Tibial nerve (tissue), 4 donors: ENCODE measurements at regions not wholly inside any gene's neighbourhood (a gene's known extent, or its start where the extent isn't known, plus 50 kb on each side); places are given as distances from the start of the nearest gene placed in this dataset.

Source experiments
- DNase-seq, 2 donors: peaks; one replicate each; pipeline ENCODE4 v3.0.0-alpha.2; 2019; ENCODE audit warnings: low spot score in 2 of 2
- H3K27ac ChIP-seq, 4 donors: fragments of 200-600 bp; sonication (generic) in 3 of 4; one replicate each; pipeline ENCODE4 v1.5.1; 2017 to 2019; ENCODE audit warnings: mild to moderate bottlenecking in 1 of 4
- H3K27me3 ChIP-seq, 2 donors: fragments of 200-600 bp; sonication (generic) in 1 of 2; one replicate each; pipeline versions ENCODE4 v1.5.1 to v1.6.0; 2017 to 2019
- H3K36me3 ChIP-seq, 3 donors: fragments of 200-600 bp; sonication (generic); one replicate each; pipeline ENCODE4 v1.5.1; 2018 to 2019
- H3K4me1 ChIP-seq, 4 donors: fragments of 200-600 bp; sonication (generic) in 3 of 4; one replicate each; pipeline ENCODE4 v1.5.1; 2017 to 2019
- H3K4me3 ChIP-seq, 4 donors: fragments of 200-600 bp; sonication (generic) in 3 of 4; one replicate each; pipeline ENCODE4 v1.5.1; 2017 to 2019; ENCODE audit warnings: mild to moderate bottlenecking in 1 of 4, moderate library complexity in 1 of 4
- H3K9me3 ChIP-seq, 4 donors: fragments of 200-600 bp; sonication (generic) in 3 of 4; one replicate each; pipeline ENCODE4 v1.5.1; 2017 to 2019
- EP300 ChIP-seq, 2 donors: sonication (generic); formaldehyde crosslinking; IDR thresholded peaks; one replicate each; pipeline ENCODE4 v1.6.1; 2017; ENCODE audit warnings: antibody characterized with exemption in 2 of 2, mild to moderate bottlenecking in 1 of 2
- POLR2A ChIP-seq, 2 donors: fragments of 450-650 bp; IDR thresholded peaks; one replicate each; pipeline ENCODE4 v1.6.1; 2017; ENCODE audit warnings: antibody characterized with exemption in 2 of 2, mild to moderate bottlenecking in 2 of 2, moderate library complexity in 2 of 2
- WGBS, 2 donors: methylation state at CpG; one replicate each; pipeline ENCODE4 v1.1.5; 2018; 5-methylcytosine and 5-hydroxymethylcytosine counted together
- TF ChIP-seq, protein P1 (sequence below), 5 experiments: fragments of 200-600 bp in 3 of 5; fragments of 450-650 bp in 2 of 5; sonication (generic) in 3 of 5; IDR thresholded peaks; one replicate each; pipeline ENCODE4 v1.5.1; 2016 to 2019; ENCODE audit warnings: antibody characterized with exemption in 5 of 5, mild to moderate bottlenecking in 3 of 5, moderate library complexity in 2 of 5

DNA sequence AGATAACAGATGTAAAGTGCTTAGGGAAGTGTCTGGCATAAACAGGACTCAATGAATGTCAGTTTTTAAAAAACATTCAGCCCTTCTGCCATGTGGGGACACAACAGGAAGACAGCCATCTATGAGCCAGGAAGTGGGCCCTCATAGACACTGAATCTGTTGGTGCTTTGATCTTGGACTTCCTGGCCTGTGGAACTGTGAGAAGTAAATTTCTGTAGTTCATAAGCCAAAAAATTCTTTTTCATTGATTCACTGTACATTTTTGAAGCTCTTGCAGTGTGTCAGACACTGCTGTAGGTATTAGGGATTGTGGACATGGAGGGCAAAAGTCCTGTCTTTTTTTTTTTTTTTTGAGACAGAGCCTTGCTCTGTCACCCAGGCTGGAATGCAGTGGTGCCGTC lies 188.6 kb downstream of the HIPK3 start:
- H3K36me3 ChIP-seq: no peaks in the 10 kb centered on the region
- H3K9me3 ChIP-seq: no peaks in the 10 kb centered on the region
- no peaks in the 10 kb centered on the region for H3K27me3 ChIP-seq
- H3K4me1 ChIP-seq: peaks cover 0 to 5% (median 0%) of the 10 kb centered on the region in 4 donors
- no peak for DNase-seq
- H3K27ac ChIP-seq: no peak overlapping the region
- no peak overlapping the region for H3K4me3 ChIP-seq
- TF ChIP-seq EP300 (IDR thresholded peaks at IDR 0.05): no peak
- no peak for TF ChIP-seq POLR2A (IDR thresholded peaks at IDR 0.05)
- TF ChIP-seq, protein P1, sequence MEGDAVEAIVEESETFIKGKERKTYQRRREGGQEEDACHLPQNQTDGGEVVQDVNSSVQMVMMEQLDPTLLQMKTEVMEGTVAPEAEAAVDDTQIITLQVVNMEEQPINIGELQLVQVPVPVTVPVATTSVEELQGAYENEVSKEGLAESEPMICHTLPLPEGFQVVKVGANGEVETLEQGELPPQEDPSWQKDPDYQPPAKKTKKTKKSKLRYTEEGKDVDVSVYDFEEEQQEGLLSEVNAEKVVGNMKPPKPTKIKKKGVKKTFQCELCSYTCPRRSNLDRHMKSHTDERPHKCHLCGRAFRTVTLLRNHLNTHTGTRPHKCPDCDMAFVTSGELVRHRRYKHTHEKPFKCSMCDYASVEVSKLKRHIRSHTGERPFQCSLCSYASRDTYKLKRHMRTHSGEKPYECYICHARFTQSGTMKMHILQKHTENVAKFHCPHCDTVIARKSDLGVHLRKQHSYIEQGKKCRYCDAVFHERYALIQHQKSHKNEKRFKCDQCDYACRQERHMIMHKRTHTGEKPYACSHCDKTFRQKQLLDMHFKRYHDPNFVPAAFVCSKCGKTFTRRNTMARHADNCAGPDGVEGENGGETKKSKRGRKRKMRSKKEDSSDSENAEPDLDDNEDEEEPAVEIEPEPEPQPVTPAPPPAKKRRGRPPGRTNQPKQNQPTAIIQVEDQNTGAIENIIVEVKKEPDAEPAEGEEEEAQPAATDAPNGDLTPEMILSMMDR (IDR thresholded peaks at IDR 0.05): no peak
- 63 to 73% methylated on average over 1 of the region's 1 CpG for WGBS, 2 donors

DNA sequence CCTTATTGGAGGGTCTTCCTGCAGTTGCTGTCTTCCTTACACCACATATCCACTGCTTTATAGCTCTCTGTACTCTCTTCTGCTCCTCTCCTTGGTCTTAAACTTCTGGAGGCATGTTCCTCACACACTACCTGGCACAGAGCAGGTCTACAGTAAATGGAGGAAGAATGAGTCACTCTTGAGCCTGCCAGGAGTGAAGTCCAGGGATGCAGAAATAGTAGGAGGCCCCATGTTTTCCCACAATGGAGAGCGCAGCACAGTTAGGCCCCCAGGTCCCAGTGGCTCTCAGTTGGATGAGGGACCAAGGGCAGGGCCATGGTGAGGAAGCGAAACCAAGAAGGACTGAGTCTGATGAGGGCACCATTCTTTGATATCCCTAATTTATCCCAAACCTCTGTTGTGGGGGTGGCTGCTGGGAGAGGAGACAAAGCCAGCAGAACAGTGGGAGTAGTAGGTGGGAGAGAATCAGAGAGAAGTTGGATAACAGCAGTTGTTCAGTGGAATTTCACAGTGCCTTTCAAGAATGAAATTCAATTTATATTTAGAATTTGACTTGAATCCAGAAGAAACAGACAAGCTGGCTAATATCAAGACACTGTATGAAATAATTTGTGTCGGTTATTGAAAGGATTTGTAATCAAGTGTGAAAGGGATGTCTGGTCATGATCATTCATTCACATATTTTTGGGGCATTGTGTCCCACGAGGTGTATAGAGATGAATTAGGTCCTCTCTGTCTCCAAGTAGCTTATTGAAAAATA lies 187.8 kb downstream of the HIPK3 start:
- no peak for DNase-seq
- Histone ChIP-seq H3K36me3 (no peaks in the 10 kb centered on the region), H3K27me3 (no peaks in the 10 kb centered on the region), H3K4me1 (peaks cover 0 to 5% (median 0%) of the 10 kb centered on the region in 4 donors), H3K4me3 (no peak overlapping the region), H3K27ac (no peak overlapping the region), H3K9me3 (peaks cover 0 to 5% (median 0%) of the 10 kb centered on the region in 4 donors)
- no peak for TF ChIP-seq POLR2A (IDR thresholded peaks at IDR 0.05)
- TF ChIP-seq EP300 (IDR thresholded peaks at IDR 0.05): no peak
- TF ChIP-seq, protein P1 (IDR thresholded peaks at IDR 0.05): no peak
- WGBS, 2 donors: 69 to 74% methylated on average over 4 of the region's 4 CpGs

DNA sequence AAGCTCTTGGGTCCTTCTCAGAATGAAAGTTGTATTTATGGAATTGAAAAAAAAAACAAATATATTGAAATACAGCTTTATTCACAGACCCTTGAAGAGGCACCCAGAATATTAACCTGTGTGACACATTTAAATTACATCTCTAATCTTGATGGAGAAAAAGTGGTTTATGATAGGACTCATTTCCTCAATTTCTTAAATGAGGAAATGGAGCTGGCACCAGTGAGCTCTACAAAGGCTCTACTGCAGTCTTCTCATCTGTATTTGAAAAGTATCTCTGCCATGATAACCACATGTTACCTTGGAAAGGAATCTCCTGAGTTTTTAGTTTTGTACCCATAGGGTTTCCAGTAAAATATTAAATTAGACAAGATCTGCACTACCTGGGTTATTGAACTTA lies 186.5 kb downstream of the HIPK3 start:
- Histone ChIP-seq H3K4me1 (peaks cover 0 to 5% (median 0%) of the 10 kb centered on the region in 4 donors), H3K27ac (no peak overlapping the region), H3K4me3 (no peak overlapping the region), H3K9me3 (peaks cover 0 to 5% (median 0%) of the 10 kb centered on the region in 4 donors), H3K36me3 (no peaks in the 10 kb centered on the region), H3K27me3 (no peaks in the 10 kb centered on the region)
- TF ChIP-seq, protein P1 (IDR thresholded peaks at IDR 0.05): no peak
- no peak for TF ChIP-seq POLR2A (IDR thresholded peaks at IDR 0.05)
- no peak for TF ChIP-seq EP300 (IDR thresholded peaks at IDR 0.05)
- DNase-seq: no peak

DNA sequence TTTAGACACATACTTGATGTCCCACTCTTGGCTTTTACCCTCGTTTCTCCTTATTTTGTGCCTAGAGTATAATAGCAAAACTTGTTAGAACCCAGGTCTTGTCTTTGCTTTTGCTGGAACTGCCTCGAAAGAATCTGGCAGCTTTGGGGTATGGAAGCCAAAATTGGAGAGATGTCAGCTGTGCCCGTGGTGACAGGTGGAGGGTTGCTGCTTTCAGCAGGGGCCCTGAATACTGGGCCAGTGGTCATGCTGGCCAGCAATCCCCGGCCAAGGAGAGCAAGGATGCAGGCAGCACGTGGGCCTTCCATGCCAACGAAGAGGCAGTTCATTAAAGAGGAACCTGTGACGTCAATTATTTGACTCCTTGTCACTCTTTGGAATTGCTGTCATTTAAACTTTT lies 181.1 kb downstream of the HIPK3 start:
- DNase-seq: no peak
- H3K4me1 ChIP-seq: no peaks in the 10 kb centered on the region
- TF ChIP-seq EP300 (IDR thresholded peaks at IDR 0.05) (no peak), POLR2A (IDR thresholded peaks at IDR 0.05) (no peak)
- TF ChIP-seq, protein P1 (IDR thresholded peaks at IDR 0.05): no peak
- 81 to 85% methylated on average over 7 of the region's 7 CpGs for WGBS, 2 donors
- H3K9me3 ChIP-seq: peaks cover 0 to 23% (median 0%) of the 10 kb centered on the region in 4 donors
- no peak overlapping the region for H3K4me3 ChIP-seq
- no peak overlapping the region for H3K27ac ChIP-seq
- H3K27me3 ChIP-seq: no peaks in the 10 kb centered on the region
- no peaks in the 10 kb centered on the region for H3K36me3 ChIP-seq

DNA sequence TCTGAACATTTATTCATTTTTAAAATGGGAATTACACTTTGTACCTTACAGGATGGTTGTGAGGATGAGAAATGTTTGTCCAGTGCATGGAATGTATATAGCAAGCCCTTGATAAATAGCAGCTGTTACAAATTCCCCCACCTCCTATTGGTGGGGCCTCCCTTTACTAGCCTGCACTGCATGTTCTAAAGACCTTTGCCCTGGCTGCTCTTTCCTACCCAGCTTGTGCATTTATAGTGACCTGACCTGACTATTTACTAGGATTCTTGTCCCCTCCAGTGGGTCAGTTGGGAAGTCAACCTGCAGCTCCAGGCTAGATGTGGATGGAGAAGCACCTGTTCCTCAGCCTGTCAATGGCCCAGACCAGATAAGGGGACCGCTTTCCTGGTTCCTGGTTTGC lies 180.3 kb downstream of the HIPK3 start:
- no peak for DNase-seq
- H3K36me3 ChIP-seq: no peaks in the 10 kb centered on the region
- TF ChIP-seq POLR2A (IDR thresholded peaks at IDR 0.05) (no peak), EP300 (IDR thresholded peaks at IDR 0.05) (no peak)
- TF ChIP-seq, protein P1 (IDR thresholded peaks at IDR 0.05): no peak
- no peaks in the 10 kb centered on the region for H3K27me3 ChIP-seq
- no peaks in the 10 kb centered on the region for H3K4me1 ChIP-seq
- no peak overlapping the region for H3K27ac ChIP-seq
- H3K9me3 ChIP-seq: peaks cover 0 to 28% (median 0%) of the 10 kb centered on the region in 4 donors
- WGBS, 2 donors: 93 to 95% methylated on average over 1 of the region's 1 CpG
- no peak overlapping the region for H3K4me3 ChIP-seq
